ENCODE measurements at regions not wholly inside any gene's neighbourhood (a gene's known extent, or its start where the extent isn't known, plus 50 kb on each side); places are given as distances from the start of the nearest gene placed in this dataset.

GRCh38 chr2:240346753-240347372 lies 88.6 kb upstream of the GPC1 start:
- Histone ChIP-seq H3K27me3 (no peaks in the 10 kb centered on the region), H3K27ac (no peak overlapping the region), H3K4me1 (replicated peaks in 1 of 2) (no peaks in the 10 kb centered on the region), H3K4me3 (no peak overlapping the region), H3K9me3 (replicated peaks in 1 of 3) (peaks cover 0 to 10% (median 0%) of the 10 kb centered on the region in 3 donors), H3K36me3 (replicated peaks in 1 of 2) (no peaks in the 10 kb centered on the region)
- TF ChIP-seq CTCF (IDR thresholded peaks at IDR 0.05) (no peak), POLR2A (IDR thresholded peaks at IDR 0.05) (no peak)
- no peak for DNase-seq
- 82 to 90% (median 86%) methylated on average over 16 to 20 of the region's 20 CpGs for WGBS, 4 donors
- intact Hi-C loops (cut with DNase I) = loop anchor here in 1 of 2 donors (5.0 kb wide), 1 partner anchor 80 kb away; no protein-coding TSS in a partner anchor

- no peak overlapping the region for H3K4me3 ChIP-seq
- intact Hi-C loops (cut with DNase I) = loop anchor here in 1 of 2 donors (5.0 kb wide), 1 partner anchor 80 kb away; no protein-coding TSS in a partner anchor
- H3K27me3 ChIP-seq = no peaks in the 10 kb centered on the region
- peaks cover 0 to 10% (median 0%) of the 10 kb centered on the region in 3 donors for H3K9me3 ChIP-seq (replicated peaks in 1 of 3)
- DNase-seq = no peak
- H3K27ac ChIP-seq = no peak overlapping the region
- TF ChIP-seq POLR2A (IDR thresholded peaks at IDR 0.05) (no peak), CTCF (IDR thresholded peaks at IDR 0.05) (no peak)
- 84 to 92% (median 88%) methylated on average over 8 to 13 of the region's 13 CpGs for WGBS, 4 donors
- no peaks in the 10 kb centered on the region for H3K36me3 ChIP-seq (replicated peaks in 1 of 2)
- H3K4me1 ChIP-seq (replicated peaks in 1 of 2) = no peaks in the 10 kb centered on the region
These were observed 88.0 kb upstream of the GPC1 start for GRCh38 chr2:240347373-240347940.

GRCh38 chr2:240347949-240348500 lies 87.4 kb upstream of the GPC1 start:
- intact Hi-C loops (cut with DNase I) = loop anchor here in 1 of 2 donors (5.0 kb wide), 1 partner anchor 79 kb away; no protein-coding TSS in a partner anchor

More at GRCh38 chr2:240347949-240348500, 87.4 kb upstream of the GPC1 start:
- TF ChIP-seq CTCF (IDR thresholded peaks at IDR 0.05) (no peak), POLR2A (IDR thresholded peaks at IDR 0.05) (no peak)
- Histone ChIP-seq H3K36me3 (replicated peaks in 1 of 2) (no peaks in the 10 kb centered on the region), H3K4me1 (replicated peaks in 1 of 2) (no peaks in the 10 kb centered on the region), H3K27ac (no peak overlapping the region), H3K4me3 (no peak overlapping the region), H3K9me3 (replicated peaks in 1 of 3) (peaks cover 0 to 10% (median 0%) of the 10 kb centered on the region in 3 donors), H3K27me3 (no peaks in the 10 kb centered on the region)
- DNase-seq = no peak
- WGBS, 4 donors = 88 to 100% (median 89%) methylated on average over 2 to 8 of the region's 8 CpGs; no CpG with 5 or more reads in 1 of the 4 donors
